ENCODE measurements at regions not wholly inside any gene's neighbourhood (a gene's known extent, or its start where the extent isn't known, plus 50 kb on each side); places are given as distances from the start of the nearest gene placed in this dataset.

- TF ChIP-seq CTCF (IDR thresholded peaks at IDR 0.05; ENCODE audit: low read depth, low read length, missing input control): no peak
- no peak for TF ChIP-seq EGR1 (IDR thresholded peaks at IDR 0.05; ENCODE audit: low read depth in 2 of 2)
- no peak for TF ChIP-seq FOXA1 (IDR thresholded peaks at IDR 0.05)
- TF ChIP-seq YY1 (IDR thresholded peaks at IDR 0.05): no peak
- TF ChIP-seq HNF4A (conservative IDR thresholded peaks at IDR 0.05): no peak
- no peak for TF ChIP-seq TAF1 (conservative IDR thresholded peaks at IDR 0.05)
These were observed 110.7 kb downstream of the ZMAT3 start for GRCh38 chr3:178960918-178961317.

All from liver (tissue), 3 donors.